Fibroblast of lung (primary cell): ENCODE measurements at regions not wholly inside any gene's neighbourhood (a gene's known extent, or its start where the extent isn't known, plus 50 kb on each side); places are given as distances from the start of the nearest gene placed in this dataset.

Experiments
- DNase-seq, 2 donors: peaks; one replicate each; pipeline versions ENCODE4 v3.0.0 to v3.0.0-alpha.2; 2010; ENCODE audit warnings: low read depth in 2 of 2
- H2AFZ ChIP-seq: 2 replicates; pipeline ENCODE4 v1.5.1; 2012; ENCODE audit warnings: low read length, control low read depth, inconsistent platforms
- H3K27ac ChIP-seq: 2 replicates; pipeline ENCODE4 v1.5.1; 2011; ENCODE audit warnings: low read length, control low read depth; ENCODE audit not compliant: insufficient read depth
- H3K27me3 ChIP-seq: 2 replicates; pipeline ENCODE4 v1.5.1; 2011; ENCODE audit warnings: mild to moderate bottlenecking, low read length; ENCODE audit not compliant: control insufficient read depth, insufficient read depth
- H3K36me3 ChIP-seq: 2 replicates; pipeline ENCODE4 v1.5.1; 2011; ENCODE audit warnings: low read length; ENCODE audit not compliant: control insufficient read depth, insufficient read depth
- H3K4me1 ChIP-seq: 2 replicates; pipeline ENCODE4 v1.5.1; 2011; ENCODE audit warnings: low read length; ENCODE audit not compliant: control insufficient read depth, insufficient read depth; ENCODE audit errors: extremely low read depth
- H3K4me2 ChIP-seq: 2 replicates; pipeline ENCODE4 v1.5.1; 2011; ENCODE audit warnings: low read length, control low read depth; ENCODE audit not compliant: insufficient read depth; ENCODE audit errors: extremely low read depth
- H3K4me3 ChIP-seq, 4 experiments: fragments of 200-600 bp in 1 of 4; sonication (generic) in 1 of 4; replicated peaks in 1 of 4; 2 replicates each; pipeline ENCODE4 v1.5.1; 2011 to 2016; ENCODE audit warnings: low read length in 4 of 4, low read depth in 3 of 4, mild to moderate bottlenecking in 3 of 4, control low read depth in 2 of 4, inconsistent platforms in 1 of 4, mixed read lengths in 1 of 4; ENCODE audit not compliant: insufficient read depth in 1 of 4; ENCODE audit errors: control extremely low read depth in 1 of 4
- H3K79me2 ChIP-seq: 2 replicates; pipeline ENCODE4 v1.5.1; 2012; ENCODE audit warnings: mild to moderate bottlenecking, low read length, inconsistent platforms; ENCODE audit not compliant: control insufficient read depth, insufficient read depth
- H3K9ac ChIP-seq: 2 replicates; pipeline ENCODE4 v1.5.1; 2011; ENCODE audit warnings: mild to moderate bottlenecking, low read length, control low read depth; ENCODE audit not compliant: insufficient read depth
- H3K9me3 ChIP-seq: 2 replicates; pipeline ENCODE4 v1.5.1; 2012; ENCODE audit warnings: low read depth, low read length; ENCODE audit not compliant: control insufficient read depth, insufficient read depth
- H4K20me1 ChIP-seq: 2 replicates; pipeline ENCODE4 v1.5.1; 2011; ENCODE audit warnings: low read length; ENCODE audit not compliant: control insufficient read depth, insufficient read depth; ENCODE audit errors: extremely low read depth
- CTCF ChIP-seq, 2 donors: IDR thresholded peaks in 1 of 2; conservative IDR thresholded peaks in 1 of 2; 1 replicate in 1 of 2; 2 replicates in 1 of 2; pipeline ENCODE4 v1.5.1; 2011 to 2012; ENCODE audit warnings: low read length in 2 of 2, control low read depth in 1 of 2, inconsistent platforms in 1 of 2, low read depth in 1 of 2, mild to moderate bottlenecking in 1 of 2
- EZH2 ChIP-seq: IDR thresholded peaks from 2 replicates; pipeline ENCODE4 v1.5.1; 2012; ENCODE audit warnings: low read length, control low read depth, mild to moderate bottlenecking; ENCODE audit errors: missing control alignments

DNA sequence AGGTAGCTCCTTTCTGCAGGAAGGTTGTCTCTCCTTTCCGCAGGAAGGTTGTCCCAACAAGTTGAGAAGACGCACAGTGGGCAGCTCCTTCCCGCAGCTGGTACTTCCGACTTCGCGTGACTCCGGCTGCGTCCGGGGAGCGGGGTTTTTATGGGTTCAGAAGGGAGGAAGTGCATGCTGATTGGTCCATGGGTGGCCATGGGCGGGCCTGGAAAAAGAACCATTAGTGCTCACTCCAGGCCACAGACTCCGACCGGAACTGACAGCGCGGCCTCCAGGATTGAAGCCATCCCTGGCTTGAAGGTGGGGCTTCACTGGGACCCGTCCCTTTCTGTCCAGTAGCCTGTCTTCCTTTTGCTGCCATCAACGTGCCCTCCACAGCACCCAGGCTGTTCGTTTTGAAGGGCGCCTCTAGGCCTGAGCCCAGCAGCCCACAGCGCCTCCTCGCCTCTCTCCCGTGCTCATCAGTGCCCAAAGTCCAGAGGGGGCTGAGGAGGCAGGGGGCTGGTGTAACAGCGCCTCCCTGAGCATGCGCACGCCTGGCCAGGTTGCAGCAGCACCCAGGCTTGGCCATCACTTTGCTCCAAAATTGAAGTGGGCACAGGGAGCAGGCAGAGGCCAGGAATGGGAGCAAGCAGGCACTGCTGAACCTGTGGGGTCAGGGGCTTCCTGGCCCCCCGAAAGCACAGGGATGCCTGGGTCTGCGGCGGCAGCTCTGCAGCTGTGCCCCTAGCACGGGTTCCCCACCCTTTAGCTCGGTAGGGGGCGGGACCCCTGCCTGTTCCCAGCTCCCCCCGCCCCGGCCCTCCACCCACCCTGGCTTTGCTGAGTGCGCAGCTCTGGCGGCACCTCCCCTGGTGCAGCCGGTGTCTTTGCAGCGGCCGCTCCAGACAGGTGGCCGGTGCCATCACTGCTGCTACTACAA, 330.6 kb upstream of the MCTP2 start:
- Histone ChIP-seq H3K4me3 (no peak overlapping the region), H3K27me3 (no peaks in the 10 kb centered on the region), H2AFZ (no peak overlapping the region), H3K9me3 (no peaks in the 10 kb centered on the region), H3K79me2 (no peaks in the 10 kb centered on the region), H3K9ac (no peak overlapping the region), H3K4me1 (no peaks in the 10 kb centered on the region), H3K36me3 (no peaks in the 10 kb centered on the region), H4K20me1 (no peaks in the 10 kb centered on the region), H3K27ac (no peak overlapping the region), H3K4me2 (no peak overlapping the region)
- no peak for TF ChIP-seq CTCF (conservative IDR thresholded peaks at IDR 0.05 in 1 of 2, IDR thresholded peaks at IDR 0.05 in 1 of 2; ENCODE audit: low read depth in 1 of 2, low read length in 2 of 2)
- TF ChIP-seq EZH2 = no peak
- DNase-seq = no peak

- DNase-seq = no peak
- Histone ChIP-seq H3K36me3 (no peaks in the 10 kb centered on the region), H3K27ac (no peak overlapping the region), H3K4me3 (no peak overlapping the region), H3K4me2 (no peak overlapping the region), H3K9me3 (no peaks in the 10 kb centered on the region), H3K4me1 (no peaks in the 10 kb centered on the region), H3K27me3 (no peaks in the 10 kb centered on the region), H2AFZ (no peak overlapping the region), H3K79me2 (no peaks in the 10 kb centered on the region), H3K9ac (no peak overlapping the region), H4K20me1 (no peaks in the 10 kb centered on the region)
- no peak for TF ChIP-seq CTCF (conservative IDR thresholded peaks at IDR 0.05 in 1 of 2, IDR thresholded peaks at IDR 0.05 in 1 of 2; ENCODE audit: low read depth in 1 of 2, low read length in 2 of 2)
- TF ChIP-seq EZH2 = no peak
Observed at GRCh38 chr15:93899817-93900216, 331.5 kb upstream of the MCTP2 start.

DNA sequence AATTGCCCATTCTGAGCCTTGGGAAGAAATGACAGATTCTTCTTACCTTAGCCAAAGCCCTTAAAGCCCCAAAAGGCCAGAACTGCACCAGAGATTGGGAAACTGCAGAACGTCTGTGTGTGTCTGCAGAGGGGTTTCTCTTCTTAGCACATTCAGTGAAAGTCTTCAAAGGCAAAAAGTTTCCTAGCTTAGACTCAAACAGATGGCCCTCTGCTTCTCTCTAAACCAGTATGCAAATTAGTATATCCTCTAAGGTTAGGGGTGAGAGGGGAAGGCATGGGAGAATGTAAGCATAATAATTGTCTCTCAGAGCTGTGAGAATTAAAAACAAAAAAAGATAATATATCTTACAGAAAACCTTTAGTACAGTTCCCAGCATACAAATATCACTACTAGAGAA, 334.0 kb upstream of the MCTP2 start:
- DNase-seq = no peak
- Histone ChIP-seq H4K20me1 (no peaks in the 10 kb centered on the region), H3K79me2 (no peaks in the 10 kb centered on the region), H3K9me3 (no peaks in the 10 kb centered on the region), H3K4me3 (no peak overlapping the region), H3K9ac (no peak overlapping the region), H3K36me3 (no peaks in the 10 kb centered on the region), H3K27ac (no peak overlapping the region), H3K4me1 (no peaks in the 10 kb centered on the region), H3K4me2 (no peak overlapping the region), H2AFZ (no peak overlapping the region), H3K27me3 (no peaks in the 10 kb centered on the region)
- TF ChIP-seq CTCF (conservative IDR thresholded peaks at IDR 0.05 in 1 of 2, IDR thresholded peaks at IDR 0.05 in 1 of 2; ENCODE audit: low read depth in 1 of 2, low read length in 2 of 2) (no peak), EZH2 (no peak)
